ENCODE measurements at regions not wholly inside any gene's neighbourhood (a gene's known extent, or its start where the extent isn't known, plus 50 kb on each side); places are given as distances from the start of the nearest gene placed in this dataset.
"Not testable (repeated sequence)": the region's sequence is repeated elsewhere in the genome, so short reads cannot be mapped to it uniquely, and the experiment has no call there.

DNA sequence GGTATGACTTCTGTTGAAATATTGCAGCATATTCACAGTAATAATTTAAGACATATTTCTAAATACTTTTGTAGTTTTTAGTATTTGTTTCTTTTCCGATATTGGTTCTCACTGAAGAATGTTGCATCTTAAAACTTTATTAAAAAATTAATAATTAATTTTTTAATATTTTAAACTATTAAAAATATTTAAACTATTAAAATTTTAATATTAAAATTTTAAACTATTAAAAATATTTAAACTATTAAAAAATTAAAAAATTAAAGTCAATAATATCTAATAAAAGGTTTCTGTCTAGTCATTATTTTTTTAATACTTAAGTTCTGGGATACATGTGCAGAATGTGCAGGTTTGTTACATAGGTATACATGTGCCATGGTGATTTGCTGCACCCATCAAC lies 149.3 kb upstream of the CCNH start:
- in situ Hi-C loops (cut with HindIII; ENCODE audit: low pct_unique_long_range_greater_than_20kb, low sequenced_read_pairs): no loop called here

GRCh38 chr5:87560528-87560927 lies 147.8 kb upstream of the CCNH start:
- no peak for DNase-seq (ENCODE audit: low read depth)
- in situ Hi-C loops (cut with HindIII; ENCODE audit: low pct_unique_long_range_greater_than_20kb, low sequenced_read_pairs): no loop called here

More for the DNA sequence above, 149.3 kb upstream of the CCNH start:
- DNase-seq (ENCODE audit: low read depth): no peak

DNA sequence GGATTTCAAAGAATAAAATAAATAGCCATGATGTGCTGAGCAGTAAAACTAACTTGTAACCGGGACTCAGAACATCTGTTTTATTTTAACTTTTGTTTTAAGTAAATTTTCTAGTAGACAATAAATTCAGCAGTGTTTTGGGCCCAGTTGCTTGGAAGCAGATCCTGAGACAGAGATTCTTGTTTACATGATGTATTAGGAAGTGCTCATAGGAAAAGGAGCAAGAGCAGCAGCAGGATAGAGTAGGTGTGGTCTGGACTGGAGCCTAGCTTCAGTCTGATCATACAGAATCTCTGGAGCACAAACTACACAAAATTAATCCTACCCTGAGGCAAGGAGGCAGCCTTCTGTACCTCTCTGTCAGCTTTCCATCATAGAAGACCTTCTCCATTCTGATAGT lies 139.2 kb upstream of the CCNH start:
- in situ Hi-C loops (cut with HindIII; ENCODE audit: low pct_unique_long_range_greater_than_20kb, low sequenced_read_pairs): no loop called here
- DNase-seq (ENCODE audit: low read depth): no peak

DNA sequence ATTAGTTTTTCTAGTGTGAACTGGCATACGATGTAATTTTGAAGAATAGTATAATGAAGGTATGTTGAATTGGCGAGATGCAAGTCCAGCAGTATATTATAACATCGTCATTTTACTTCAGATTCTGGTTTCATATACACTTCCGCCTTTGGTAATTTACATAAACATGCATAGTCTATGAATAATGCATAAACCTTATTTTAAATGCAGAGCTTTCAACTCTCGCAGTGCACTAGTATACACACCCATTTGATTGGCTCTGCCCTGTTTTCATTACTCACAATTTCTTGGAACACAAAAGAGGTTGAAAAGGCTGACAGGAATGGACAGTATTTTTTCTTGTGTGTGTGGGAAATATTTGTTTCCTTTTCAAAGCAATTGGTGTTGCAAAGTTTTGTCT lies 128.9 kb upstream of the CCNH start:
- in situ Hi-C loops (cut with HindIII; ENCODE audit: low pct_unique_long_range_greater_than_20kb, low sequenced_read_pairs): no loop called here

GRCh38 chr5:87541033-87541432 lies 128.3 kb upstream of the CCNH start:
- in situ Hi-C loops (cut with HindIII; ENCODE audit: low pct_unique_long_range_greater_than_20kb, low sequenced_read_pairs): no loop called here
- DNase-seq (ENCODE audit: low read depth): peak; percentile 22

More for the DNA sequence above, 128.9 kb upstream of the CCNH start:
- DNase-seq (ENCODE audit: low read depth): no peak

DNA sequence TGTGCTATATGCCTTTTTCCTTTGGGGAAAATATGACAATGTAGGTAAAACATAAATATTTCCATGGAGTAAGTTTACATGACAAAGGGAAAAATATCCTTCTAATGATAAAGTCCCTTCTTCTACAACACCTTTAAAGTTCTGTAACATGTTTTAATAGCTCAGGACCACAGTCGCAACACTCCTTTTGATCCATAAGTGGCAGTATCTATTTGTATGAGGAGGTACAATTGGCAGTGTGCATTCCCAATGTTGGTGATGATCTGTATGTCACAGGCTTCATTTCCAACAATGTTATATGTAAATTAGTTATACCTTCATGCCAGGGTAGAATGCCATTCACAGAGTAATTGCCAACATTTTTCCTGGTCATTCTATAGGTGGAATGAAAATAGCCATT lies 127.1 kb upstream of the CCNH start:
- in situ Hi-C loops (cut with HindIII; ENCODE audit: low pct_unique_long_range_greater_than_20kb, low sequenced_read_pairs): no loop called here
- DNase-seq (ENCODE audit: low read depth): no peak

DNA sequence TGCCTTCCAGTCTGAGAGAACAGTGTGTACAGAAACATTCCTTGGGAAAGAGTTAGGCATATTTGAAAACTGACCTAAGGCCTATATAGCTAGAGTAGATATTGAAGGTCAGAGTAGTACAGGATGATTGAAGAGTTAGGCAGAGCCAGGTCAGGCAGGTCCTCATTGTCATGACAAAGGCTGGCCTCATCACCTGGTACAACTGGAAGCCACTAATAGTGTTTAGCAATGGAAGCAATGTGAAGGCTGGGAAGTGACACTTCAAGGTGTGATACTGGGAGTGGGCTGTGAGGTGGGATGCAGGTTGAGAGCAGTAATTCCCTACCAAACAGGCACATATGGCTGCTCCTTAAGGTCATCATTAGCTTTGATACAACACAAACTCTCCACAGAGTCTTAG lies 123.6 kb upstream of the CCNH start:
- DNase-seq (ENCODE audit: low read depth): no peak
- in situ Hi-C loops (cut with HindIII; ENCODE audit: low pct_unique_long_range_greater_than_20kb, low sequenced_read_pairs): no loop called here

GRCh38 chr5:87535706-87536105 lies 123.0 kb upstream of the CCNH start:
- in situ Hi-C loops (cut with HindIII; ENCODE audit: low pct_unique_long_range_greater_than_20kb, low sequenced_read_pairs): no loop called here
- no peak for DNase-seq (ENCODE audit: low read depth)

DNA sequence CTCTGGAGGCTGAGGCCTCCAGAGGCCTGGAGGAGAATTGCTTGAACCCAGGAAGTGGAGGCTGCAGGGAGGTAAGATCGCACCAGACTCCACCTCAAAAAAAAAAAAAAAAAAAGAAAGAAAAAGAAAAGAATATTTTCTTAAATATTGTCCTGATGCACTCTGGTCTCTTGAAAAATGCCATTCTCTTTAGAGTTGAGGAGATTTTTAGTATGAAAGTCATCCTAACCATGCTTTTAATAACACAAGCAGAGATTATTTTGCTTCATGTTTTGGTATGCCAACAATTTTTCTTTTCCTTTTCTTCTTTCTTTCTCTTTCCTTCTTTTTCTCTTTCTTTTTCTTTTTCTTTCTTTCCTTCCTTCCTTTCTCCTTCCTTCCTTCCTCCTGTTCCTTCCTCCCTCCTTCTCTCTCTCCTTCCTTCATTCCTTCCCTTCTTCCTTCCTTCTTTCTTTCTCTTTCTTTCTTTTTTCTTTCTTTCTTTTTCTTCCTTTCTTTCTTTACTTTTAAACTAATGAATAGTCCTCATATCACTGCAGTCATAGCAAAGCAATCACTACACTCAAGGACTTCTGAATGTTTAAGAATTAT lies 116.9 kb upstream of the CCNH start:
- in situ Hi-C loops (cut with HindIII; ENCODE audit: low pct_unique_long_range_greater_than_20kb, low sequenced_read_pairs): no loop called here
- no peak for DNase-seq (ENCODE audit: low read depth)

DNA sequence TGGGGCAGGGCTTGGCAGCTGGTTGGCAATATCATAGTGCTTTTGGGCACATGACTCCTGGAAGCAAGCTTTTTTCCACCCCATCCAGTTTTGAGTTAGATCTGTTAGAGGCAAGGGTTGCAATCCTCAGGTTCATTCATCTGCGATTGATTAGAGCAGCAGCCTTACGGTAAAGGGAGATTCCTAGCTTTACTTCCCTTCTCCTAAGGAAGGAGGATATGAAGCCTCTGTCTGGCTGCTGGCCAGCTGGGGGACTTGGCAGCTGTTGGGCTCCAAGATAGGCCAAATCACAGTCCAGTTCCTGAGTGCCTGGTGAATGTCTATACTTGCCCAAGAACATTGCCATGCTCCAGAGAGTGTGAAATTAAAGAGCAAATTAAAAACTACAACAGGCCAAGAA lies 113.4 kb upstream of the CCNH start:
- no peak for DNase-seq (ENCODE audit: low read depth)
- in situ Hi-C loops (cut with HindIII; ENCODE audit: low pct_unique_long_range_greater_than_20kb, low sequenced_read_pairs): no loop called here

- in situ Hi-C loops (cut with HindIII; ENCODE audit: low pct_unique_long_range_greater_than_20kb, low sequenced_read_pairs): no loop called here
- no peak for DNase-seq (ENCODE audit: low read depth)
These were observed 111.5 kb upstream of the CCNH start for GRCh38 chr5:87524217-87524616.

DNA sequence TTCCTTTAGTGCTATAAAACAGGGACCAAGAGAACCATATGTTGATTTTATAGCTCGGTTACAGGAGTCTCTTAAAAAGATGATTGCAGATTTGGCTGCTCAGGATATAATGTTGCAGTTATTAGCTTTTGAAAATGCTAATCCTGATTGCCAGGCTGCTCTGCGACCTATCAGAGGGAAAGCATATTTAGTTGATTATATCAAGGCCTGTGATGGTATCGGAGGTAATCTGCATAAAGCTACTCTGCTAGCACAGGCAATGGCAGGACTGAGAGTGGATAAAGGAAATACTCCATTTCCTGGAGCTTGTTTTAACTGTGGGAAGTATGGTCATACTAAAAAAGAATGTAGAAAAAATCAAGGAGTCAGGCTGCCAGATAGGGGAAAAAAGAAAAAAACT lies 99.0 kb upstream of the CCNH start:
- in situ Hi-C loops (cut with HindIII; ENCODE audit: low pct_unique_long_range_greater_than_20kb, low sequenced_read_pairs); DNase-seq (ENCODE audit: low read depth): not testable (repeated sequence)

GRCh38 chr5:87503004-87503403 lies 90.3 kb upstream of the CCNH start:
- no peak for DNase-seq (ENCODE audit: low read depth)
- in situ Hi-C loops (cut with HindIII; ENCODE audit: low pct_unique_long_range_greater_than_20kb, low sequenced_read_pairs): no loop called here

- DNase-seq (ENCODE audit: low read depth): no peak
- in situ Hi-C loops (cut with HindIII; ENCODE audit: low pct_unique_long_range_greater_than_20kb, low sequenced_read_pairs): no loop called here
These were observed 87.0 kb upstream of the CCNH start for GRCh38 chr5:87499478-87500410.

All from Caki2 (cell line).